A673 (cell line): ENCODE measurements at regions not wholly inside any gene's neighbourhood (a gene's known extent, or its start where the extent isn't known, plus 50 kb on each side); places are given as distances from the start of the nearest gene placed in this dataset.

ENCODE experiments used
- CTCF ChIP-seq: fragments of 300-800, 200-600 bp; sonication (generic); conservative IDR thresholded peaks from 2 replicates; pipeline ENCODE4 v1.5.1; 2017; ENCODE audit warnings: low read depth, mild to moderate bottlenecking, antibody characterized with exemption, low read length, moderate library complexity, mixed read lengths
- EZH2 ChIP-seq: fragments of 200-600 bp; sonication (generic); IDR thresholded peaks from 2 replicates; pipeline ENCODE4 v1.6.1; 2017; ENCODE audit warnings: borderline replicate concordance, low read depth, mild to moderate bottlenecking, mixed read lengths, antibody characterized with exemption, low read length; ENCODE audit not compliant: poor library complexity, severe bottlenecking

GRCh38 chr5:162719720-162720119 lies 652.1 kb downstream of the GABRG2 start:
- TF ChIP-seq CTCF (no peak), EZH2 (no peak)
